NCI-H82 treated with DMSO at 0.1 percent for 48 hours (cell line): ENCODE measurements at regions not wholly inside any gene's neighbourhood (a gene's known extent, or its start where the extent isn't known, plus 50 kb on each side); places are given as distances from the start of the nearest gene placed in this dataset.
"Not testable (repeated sequence)": the region's sequence is repeated elsewhere in the genome, so short reads cannot be mapped to it uniquely, and the experiment has no call there.

Experiments used
- DNase-seq: peaks from one replicate; lab custom pipeline; 2025; ENCODE audit not compliant: unreplicated experiment; lab: John Stamatoyannopoulos, UW

DNA sequence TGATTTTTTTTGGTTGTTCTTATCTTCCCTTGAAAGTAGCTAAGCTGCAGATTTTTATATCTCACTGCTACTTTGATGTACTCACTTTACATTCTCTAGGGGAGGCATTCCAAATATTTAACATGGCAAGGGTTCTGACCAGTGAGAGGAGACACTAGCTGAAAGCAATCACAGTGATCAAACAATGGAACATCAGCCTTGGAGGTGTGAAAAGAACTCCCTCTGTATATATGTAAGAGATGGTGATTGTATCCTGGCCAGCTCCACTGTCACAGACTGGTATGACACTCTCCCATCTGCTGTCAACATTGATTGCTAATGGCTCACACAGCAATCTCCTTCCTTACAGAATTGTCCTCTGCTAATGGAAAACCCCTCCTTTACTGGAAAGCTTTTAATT lies 291.7 kb upstream of the CDH19 start:
- no peak for DNase-seq

DNA sequence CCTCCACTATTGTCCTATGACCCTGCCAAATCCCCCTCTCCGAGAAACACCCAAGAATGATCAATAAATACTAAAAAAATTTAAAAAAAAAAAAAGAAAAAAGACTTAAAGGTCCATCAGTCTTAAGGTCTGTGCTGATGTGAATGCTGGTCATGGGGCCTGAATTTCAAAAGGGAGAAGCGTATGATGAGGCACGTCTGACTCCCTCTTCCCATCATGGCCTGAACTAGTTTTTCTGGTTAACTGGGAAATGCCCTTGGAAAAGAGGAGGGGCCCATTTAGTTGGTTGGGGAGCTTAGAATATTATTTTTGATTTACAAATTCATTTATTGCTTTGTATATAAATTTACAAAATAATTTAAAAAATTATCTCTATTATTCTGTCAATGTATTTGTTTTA lies 291.0 kb upstream of the CDH19 start:
- DNase-seq, result no peak

DNA sequence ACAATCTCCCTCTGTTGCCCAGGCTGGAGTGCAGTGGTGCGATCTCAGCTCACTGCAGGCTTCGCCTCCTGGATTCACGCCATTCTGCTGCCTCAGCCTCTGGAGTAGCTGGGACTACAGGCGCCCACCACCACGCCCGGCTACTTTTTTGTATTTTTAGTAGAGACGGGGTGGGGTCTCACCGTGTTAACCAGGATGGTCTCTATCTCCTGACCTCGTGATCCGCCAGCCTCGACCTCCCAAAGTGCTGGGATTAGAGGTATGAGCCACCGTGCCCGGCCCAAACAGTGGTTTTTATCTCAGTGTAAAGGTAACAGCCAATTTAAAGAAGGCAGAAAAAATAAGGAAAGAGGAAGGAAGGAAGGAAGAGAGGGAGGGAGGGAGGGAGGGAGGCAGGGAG lies 288.5 kb upstream of the CDH19 start:
- not testable (repeated sequence) for DNase-seq

DNA sequence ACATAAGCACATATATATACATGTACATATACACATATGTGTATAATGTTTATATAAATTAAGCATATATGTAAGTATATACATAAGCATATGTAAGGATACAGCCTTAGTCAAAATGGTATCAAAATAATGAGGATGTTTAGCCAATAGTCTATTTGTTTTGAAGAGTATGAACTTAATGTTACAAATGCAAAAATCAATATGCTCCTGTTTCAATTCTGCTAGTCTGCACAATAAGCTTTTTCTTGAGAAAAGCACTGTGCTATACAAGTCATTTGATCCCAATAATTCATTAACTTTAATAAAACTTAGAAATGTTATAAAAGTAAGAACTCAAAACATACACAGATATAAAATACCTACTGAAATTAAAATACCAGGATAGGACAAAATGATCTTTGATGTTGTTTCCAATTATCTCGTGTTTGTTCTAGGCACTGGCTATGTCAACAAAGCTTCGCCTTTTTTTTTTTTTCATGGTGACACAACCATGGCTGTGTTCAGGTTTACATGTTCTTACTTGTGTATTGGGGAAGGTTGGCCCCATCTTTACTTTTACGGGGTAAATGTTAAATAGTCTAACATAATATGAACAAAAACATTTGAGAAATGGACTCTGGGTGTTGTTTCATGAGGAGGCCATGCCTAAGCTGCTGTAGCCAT lies 271.1 kb upstream of the CDH19 start:
- no peak for DNase-seq

DNA sequence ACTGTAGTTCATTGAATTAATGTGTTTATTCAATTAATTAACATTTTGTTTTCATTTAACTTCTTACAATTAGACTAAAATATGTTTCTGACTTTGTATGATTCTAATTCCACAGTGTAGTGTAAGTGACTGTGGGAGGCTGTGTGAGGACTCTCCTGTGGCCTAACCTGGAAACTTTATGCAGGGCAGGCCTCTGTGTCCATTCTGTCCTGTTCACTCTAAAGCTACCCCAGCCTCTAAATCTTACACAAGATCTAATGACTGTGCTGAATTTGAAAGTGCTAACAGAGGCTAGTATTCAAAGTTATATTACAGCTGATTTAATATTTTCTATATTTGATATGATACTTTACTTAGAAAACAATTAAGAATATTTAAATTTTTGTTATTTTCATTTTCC lies 270.5 kb upstream of the CDH19 start:
- no peak for DNase-seq

DNA sequence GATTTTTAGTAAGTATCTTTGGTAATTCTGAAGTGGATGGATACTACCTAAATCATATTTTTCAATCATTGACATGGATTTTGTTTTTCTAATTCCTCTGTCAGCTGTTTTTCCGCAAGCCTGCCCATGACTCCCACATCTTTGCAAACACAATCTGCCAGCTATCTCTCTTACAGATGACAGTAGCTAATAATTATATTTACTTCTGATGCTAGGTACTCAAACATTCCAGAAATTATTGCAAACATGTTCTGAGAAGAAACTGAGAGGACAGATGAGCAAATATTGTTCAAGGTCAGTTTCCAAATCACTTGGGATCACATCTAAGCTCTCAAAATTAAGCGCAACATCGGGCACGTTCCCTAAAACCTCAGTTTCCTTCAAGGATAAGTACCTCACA lies 270.0 kb upstream of the CDH19 start:
- no peak for DNase-seq

DNA sequence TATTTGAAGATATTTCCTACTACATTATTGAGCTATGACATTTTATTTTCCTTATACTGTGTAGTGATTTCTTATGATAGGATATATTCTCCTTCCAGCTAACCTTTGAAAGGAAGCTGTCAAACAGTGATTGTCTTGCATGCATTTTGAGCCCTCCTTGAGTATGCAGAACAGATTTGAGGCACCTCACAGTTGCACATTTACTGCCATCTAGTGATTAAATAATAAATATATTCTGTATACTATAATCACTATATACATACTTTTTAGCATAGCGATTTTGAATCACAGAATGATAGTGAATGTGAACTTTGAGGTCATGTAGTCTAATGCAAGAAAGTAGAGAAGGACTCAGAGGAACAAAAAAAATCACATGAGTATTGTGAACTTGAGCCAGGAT lies 268.4 kb upstream of the CDH19 start:
- no peak for DNase-seq

DNA sequence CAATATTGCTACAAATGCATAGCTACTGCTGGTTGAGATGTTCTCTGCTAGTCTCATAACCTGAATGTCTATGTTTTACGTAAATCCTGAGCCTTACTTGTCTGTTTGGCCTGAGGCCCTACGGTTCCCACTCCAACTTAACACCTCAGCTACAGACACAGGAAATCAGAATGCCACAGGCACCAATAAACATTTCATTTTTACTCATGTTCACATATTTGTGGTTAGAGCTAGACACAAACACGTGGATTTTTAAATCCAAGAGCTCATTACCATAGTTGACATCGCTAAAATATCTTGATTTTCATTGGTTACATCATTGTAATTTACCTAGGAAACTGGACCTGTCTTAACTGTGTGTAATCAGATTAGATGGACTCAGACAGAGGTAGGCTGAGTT lies 263.8 kb upstream of the CDH19 start:
- DNase-seq, result no peak

DNA sequence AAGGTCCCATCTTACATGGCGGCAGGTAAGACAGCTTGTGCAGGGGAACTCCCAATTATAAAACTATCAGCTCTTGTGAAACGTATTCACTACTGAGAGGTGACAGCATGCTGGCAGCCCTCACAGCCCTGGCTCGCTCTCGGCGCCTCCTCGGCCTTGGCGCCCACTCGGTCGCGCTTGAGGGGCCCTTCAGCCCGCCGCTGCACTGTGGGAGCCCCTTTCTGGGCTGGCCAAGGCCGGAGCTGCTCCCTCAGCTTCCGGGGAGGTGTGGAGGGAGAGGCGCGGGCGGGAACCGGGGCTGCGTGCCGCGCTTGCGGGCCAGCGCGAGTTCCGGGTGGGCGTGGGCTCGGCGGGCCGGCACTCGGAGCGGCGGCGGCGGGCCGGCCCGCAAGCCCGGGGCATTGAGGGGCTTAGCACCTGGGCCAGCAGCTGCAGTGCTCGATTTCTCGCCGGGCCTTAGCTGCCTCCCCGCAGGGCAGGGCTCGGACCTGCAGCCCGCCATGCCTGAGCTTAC lies 262.6 kb upstream of the CDH19 start:
- DNase-seq, result not testable (repeated sequence)

DNA sequence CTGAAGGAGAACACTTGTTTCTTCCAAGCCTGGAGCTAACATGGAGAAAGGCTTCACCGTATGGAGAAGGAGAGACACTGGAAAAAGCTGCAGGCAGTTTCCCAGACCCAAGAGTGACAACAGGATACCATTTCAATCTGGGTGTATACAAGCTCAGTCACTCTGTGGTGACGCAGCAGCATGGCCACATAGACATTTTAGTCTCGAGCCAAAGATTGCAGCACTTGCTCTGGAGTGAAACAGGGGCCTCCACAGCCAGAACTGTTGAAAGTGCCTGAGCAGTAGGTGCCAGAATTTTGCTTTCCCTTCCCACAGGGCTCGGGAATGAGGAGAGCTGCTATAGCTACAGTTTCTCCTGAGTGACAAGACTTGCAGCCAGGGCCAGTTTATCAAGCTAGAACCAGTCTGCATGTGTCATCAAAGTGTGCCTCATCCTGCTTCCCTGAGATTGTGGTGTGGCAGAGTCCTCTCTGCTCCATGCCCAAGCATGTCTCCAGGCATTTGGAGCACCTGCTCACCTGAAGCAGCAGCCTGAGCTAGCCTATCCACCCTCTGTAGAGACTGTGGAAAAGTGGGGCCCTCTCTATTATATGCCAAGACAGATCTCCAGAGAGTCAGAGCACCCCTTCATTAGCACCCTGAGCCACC lies 234.6 kb upstream of the CDH19 start:
- DNase-seq, result no peak

DNA sequence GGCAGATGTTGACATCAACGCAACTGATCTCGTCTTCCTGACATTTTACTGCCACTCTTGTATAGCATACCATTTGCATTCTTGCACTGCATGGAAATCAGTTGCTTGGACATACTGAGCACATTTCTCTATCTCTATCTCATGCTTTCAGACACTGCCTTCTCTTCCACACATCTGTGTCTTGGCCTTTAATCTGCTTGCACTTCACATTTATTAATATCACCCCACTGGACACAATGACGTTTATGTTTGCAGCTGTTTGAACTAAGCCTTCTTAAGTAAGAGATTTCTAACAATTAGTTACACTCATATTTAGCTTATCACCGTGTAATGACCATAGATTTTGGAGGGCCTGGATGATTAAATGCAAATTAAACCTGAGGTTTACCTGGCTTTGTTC lies 229.8 kb upstream of the CDH19 start:
- DNase-seq, result no peak

DNA sequence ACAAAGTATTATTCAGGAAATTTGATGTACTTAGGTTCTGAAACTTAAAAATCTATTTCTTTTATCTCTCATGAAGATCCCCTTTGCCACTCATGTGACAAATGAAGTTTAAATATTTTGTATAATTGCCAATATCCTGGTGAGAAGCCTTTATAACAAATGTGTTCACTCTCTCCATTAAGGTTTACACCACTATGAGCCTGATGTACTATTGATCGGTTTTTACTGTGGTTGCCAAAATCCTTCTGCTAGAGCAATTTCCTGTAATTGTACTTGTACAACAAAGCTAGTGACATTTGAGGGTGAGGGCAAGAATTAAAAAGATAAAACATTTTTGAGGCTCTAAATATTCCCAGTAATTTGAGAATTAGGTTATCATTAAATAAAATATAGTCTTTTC lies 222.3 kb upstream of the CDH19 start:
- no peak for DNase-seq

DNA sequence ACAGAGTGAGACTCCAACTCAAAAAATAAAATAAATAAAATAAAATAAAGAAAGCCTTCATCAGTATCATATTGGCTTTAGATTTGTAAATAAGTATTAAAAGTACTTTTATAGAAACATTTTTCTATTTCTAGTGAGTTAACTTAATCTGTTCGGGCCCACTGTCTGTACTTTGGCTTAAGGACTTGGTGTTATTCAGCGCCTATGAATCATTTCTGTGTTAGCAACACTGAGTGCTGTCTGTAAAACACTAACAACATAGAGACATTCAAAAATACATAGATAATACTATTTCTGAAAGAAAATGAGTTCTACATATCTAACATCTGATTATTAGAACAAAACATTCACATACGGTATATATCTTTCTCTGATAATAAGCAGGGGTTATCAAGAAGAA lies 221.5 kb upstream of the CDH19 start:
- DNase-seq, result no peak

DNA sequence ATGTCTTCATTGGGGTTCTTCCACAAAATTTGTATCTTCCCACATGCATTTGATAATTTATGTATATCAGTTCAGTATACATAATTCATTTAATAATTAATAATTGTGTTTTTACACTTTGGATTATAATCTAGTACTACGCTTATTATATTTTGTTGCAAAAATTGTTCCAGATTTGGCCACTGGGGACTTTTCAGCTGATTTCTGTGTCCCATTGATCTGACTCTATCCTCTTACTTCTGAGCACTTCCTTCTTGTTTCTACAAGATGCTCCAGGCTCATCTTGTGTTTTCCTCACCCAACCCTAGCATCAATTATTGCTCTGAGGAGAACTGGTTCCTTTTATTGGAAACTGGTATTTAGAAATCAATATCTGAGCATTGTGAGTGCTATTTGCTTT lies 215.3 kb upstream of the CDH19 start:
- DNase-seq, result no peak

DNA sequence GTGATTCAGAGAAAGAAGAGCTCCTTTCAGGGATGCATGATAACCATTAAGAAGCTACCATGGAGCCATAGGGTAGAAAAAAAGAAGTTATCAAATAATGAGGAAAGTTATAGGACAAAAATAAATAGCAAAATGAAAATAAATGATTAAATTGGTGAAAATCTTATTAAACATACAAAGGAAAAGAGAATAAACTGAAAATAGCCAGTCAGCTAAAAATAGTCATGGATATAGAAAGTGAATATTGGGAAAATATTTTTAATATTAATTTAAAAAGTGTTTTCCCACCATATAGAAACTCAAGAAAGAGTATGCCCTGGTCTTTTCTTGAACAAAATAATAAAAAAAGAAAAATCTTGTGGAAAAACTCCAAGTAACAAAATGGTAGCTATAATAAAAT lies 209.2 kb upstream of the CDH19 start:
- DNase-seq, result no peak

DNA sequence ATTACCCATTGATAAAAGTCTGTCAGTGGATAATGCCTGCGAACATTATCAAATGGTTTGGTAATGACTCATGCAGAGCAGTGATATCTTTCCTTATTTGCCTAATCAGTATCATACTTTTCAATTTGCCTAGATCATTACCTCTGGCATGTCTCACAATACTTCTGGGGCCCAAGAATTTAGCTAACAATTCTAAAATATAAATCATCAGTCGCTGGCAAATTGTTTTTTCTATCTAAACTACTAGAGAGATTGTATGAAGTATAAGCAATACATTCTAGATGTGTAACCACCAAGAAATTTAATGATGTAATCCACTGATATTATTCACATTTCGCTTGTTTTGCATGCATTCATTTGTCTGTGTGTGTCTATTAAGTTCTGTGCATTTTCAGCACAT lies 191.2 kb upstream of the CDH19 start:
- no peak for DNase-seq

DNA sequence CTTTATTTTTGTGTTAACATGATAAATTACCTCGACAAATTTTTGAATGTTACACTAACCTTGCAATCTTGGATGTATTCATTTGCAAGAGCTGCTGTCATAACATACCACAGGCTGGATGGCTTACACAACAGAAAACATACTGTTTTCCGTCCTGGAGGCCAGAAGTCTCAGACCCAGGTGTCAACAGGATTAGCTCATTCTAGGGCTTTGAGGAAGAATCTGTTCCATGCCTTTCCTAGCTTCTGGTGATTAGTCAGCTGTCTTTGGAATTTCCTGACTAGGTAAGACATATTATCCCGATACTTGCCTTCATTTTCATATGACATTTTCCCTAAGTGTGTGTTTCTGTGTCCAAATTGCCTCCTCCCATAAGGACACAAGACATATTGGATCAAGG lies 188.6 kb upstream of the CDH19 start:
- peak; percentile 3 for DNase-seq

DNA sequence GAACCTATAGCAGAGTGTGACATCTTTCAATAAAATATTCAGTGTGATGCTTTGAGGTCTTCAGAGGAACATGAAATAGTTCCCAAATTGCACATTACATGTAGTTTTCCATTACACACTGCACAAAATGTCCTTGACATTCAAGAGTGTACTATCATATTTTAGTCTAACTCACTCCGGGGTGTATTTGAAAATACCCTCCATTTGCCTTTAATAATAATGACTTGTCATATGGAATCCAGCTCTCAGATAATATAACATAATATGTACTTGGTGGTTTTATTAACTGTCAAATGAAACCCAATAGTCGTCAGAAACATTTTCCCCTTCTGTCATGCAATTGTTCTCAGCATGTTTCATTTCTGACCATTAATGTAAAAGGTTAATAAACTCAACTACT lies 176.7 kb upstream of the CDH19 start:
- DNase-seq, result no peak

DNA sequence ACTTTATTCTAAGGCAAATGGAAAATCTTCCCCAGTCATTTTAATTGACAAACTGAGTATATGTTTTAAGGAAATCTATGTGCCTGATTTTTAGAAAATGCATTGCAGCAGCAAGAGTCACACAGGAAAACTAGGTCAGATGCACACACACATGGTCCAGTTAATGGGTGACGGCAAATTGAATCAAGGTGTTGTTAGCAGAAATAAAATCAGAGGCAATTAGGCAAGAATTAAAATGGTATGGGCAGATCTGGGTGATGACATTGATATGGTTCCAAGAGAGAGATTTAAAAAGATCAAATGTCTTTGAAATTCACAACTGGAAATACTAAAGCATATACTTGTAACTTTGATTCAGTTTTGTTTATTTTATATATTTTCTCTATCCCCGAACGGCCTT lies 174.2 kb upstream of the CDH19 start:
- no peak for DNase-seq

DNA sequence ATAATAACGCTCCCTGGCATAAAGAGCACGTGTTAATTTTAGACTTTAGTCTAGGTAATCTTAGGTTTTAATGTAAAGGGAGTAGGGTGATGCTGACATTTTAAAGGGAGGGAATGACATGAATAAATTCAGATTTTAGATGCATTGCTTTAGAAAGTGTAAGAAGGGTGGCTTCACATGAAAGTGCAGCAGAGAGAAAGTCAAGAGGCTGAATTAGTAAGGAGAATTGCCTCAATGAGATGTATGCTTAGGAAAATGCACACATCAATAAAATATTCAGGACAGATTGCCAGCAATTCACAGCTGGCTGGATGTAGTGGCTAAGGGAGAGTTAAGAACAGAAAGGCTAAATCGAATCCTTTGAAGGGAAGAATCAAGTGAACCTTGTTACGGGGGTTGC lies 165.5 kb upstream of the CDH19 start:
- DNase-seq, result no peak

DNA sequence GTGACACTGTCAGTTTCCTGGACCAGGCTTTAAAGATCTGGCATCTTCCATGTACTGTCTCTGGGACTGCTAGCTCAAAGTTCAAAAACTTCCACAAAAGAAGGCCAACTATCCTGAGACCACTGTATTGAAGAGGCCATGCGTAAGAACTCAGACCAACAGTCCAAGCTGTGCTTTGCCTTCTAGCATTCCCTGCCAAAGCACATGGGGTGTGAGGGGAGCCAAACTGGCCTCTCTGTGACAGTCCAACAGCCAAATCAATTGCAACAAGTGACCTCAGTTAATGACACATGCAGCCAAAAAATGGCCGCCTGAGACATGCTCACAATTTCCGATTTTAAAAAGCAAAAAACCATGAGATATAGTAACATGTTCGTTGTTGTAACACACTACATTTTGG lies 160.3 kb upstream of the CDH19 start:
- DNase-seq, result no peak

DNA sequence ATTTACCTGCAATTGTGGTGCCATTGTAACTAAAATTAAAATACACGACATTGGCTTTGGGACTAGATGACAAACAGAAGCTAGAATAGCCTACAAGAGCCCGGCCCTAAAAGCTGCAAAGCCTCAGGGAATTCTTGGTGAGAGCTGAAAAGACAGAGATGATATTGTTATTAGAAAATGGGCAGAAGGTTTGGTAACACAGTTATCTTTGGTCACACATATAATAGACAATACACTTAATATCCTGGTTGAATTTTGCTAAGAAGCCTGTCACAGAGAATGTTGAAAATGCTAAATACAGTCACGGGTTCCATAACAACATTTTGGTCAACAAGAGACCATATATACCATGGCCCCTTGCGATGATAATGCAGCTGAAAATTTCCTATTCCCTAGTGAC lies 157.3 kb upstream of the CDH19 start:
- DNase-seq, result no peak

DNA sequence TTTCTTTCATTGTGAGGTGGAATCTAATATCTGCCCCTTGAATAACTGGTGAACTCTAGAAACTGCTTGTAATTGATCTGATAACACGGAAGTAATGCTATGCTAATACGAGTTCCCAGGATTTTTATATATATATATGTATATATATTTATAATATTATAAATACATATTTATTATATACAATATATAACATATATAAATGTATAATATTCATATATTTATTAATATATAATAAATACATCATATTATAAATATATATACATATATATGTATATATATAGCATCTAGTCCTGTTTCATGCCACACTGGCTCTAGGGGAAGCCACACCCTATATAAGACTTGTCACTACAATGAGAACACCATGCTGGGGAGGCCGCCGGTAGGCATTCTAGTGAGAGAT lies 156.7 kb upstream of the CDH19 start:
- DNase-seq, result no peak
